ENCODE measurements at regions not wholly inside any gene's neighbourhood (a gene's known extent, or its start where the extent isn't known, plus 50 kb on each side); places are given as distances from the start of the nearest gene placed in this dataset.

DNA sequence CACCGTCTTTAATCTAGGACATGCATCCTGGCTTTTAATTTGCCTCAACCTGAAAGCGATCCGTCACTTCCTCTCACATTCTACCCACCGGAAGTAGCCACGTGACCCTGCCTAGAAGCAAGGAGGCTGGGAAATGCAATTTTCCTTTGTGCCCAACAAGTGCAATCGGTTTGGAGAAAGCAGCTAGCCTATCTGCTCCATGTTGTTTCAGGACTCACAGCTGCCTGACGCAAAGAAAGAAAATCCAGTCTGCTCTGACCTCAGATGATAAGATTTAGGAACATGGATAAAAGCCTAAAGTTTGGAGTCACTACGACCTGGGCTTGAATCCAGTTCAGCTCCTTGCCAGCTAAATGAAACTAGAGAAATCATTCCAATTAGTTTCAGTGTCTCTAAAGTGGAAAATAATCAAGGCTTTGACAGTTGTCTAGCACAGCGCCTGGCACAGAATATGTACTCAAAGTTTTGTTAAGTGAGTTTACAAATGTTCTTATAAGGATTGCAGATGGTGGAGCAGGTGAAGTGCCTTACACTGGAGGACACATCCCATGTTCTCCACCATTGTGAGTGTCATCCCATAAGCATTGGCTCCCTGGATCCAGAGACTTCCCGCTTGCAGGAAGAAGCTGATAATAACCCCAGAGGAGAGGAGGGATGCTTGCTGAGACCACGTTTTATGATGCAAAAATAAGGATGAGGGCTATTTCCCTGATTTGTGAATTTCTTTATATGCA is 553.7 kb downstream of the MN1 start:
- TF ChIP-seq POLR2A (IDR thresholded peaks at IDR 0.05) = no peak
- TF ChIP-seq, protein P1, sequence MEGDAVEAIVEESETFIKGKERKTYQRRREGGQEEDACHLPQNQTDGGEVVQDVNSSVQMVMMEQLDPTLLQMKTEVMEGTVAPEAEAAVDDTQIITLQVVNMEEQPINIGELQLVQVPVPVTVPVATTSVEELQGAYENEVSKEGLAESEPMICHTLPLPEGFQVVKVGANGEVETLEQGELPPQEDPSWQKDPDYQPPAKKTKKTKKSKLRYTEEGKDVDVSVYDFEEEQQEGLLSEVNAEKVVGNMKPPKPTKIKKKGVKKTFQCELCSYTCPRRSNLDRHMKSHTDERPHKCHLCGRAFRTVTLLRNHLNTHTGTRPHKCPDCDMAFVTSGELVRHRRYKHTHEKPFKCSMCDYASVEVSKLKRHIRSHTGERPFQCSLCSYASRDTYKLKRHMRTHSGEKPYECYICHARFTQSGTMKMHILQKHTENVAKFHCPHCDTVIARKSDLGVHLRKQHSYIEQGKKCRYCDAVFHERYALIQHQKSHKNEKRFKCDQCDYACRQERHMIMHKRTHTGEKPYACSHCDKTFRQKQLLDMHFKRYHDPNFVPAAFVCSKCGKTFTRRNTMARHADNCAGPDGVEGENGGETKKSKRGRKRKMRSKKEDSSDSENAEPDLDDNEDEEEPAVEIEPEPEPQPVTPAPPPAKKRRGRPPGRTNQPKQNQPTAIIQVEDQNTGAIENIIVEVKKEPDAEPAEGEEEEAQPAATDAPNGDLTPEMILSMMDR (IDR thresholded peaks at IDR 0.05) = no peak
- TF ChIP-seq POLR2AphosphoS5 (IDR thresholded peaks at IDR 0.05) = peak in 1 of 3 donors; percentile 38
- TF ChIP-seq EP300 (IDR thresholded peaks at IDR 0.05) = no peak
- H3K4me1 ChIP-seq = peaks cover 0 to 16% (median 10%) of the 10 kb centered on the region in 4 donors
- DNase-seq = peak in 1 of 2 donors; percentile 43
- no peaks in the 10 kb centered on the region for H3K27me3 ChIP-seq
- WGBS, 5 donors = 30 to 46% (median 33%) methylated on average over 11 of the region's 11 CpGs
- H3K36me3 ChIP-seq = no peaks in the 10 kb centered on the region
- intact Hi-C loops (cut with DNase I; ENCODE audit: low total_unique reads) = no loop called here
- H3K4me3 ChIP-seq = no peak overlapping the region
- H3K27ac ChIP-seq = peak overlapping the region in 4 of 5 donors; percentile 19 to 66 (median 52)
- peaks cover 0 to 3% (median 0%) of the 10 kb centered on the region in 4 donors for H3K9me3 ChIP-seq

DNA sequence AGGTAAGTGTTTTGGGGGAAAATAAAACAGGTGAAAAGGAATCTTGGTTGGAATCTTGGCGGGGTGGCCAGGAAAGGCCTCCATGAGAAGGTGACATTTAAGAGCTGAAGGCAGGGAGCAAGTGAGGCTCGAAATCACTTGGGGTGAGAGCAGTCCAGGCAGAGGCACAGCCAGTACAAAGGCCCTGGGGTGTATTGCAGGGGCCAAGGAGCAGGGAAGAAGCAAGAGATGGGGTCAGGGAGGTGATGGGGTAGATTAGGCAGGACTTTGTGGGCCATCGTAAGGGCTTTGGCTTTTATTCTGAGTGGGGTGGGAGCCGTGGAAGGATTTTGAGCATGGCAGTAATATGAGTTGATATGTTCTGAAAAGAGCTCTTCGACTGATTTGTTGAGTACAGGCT is 551.1 kb downstream of the MN1 start:
- Histone ChIP-seq H3K27ac (no peak overlapping the region), H3K4me1 (peaks cover 0 to 16% (median 7%) of the 10 kb centered on the region in 4 donors), H3K4me3 (no peak overlapping the region), H3K36me3 (no peaks in the 10 kb centered on the region), H3K9me3 (peaks cover 5 to 9% (median 8%) of the 10 kb centered on the region in 4 donors), H3K27me3 (no peaks in the 10 kb centered on the region)
- 74 to 92% (median 89%) methylated on average over 5 of the region's 5 CpGs for WGBS, 5 donors
- no peak for DNase-seq
- intact Hi-C loops (cut with DNase I; ENCODE audit: low total_unique reads) = no loop called here
- TF ChIP-seq EP300 (IDR thresholded peaks at IDR 0.05) (no peak), POLR2A (IDR thresholded peaks at IDR 0.05) (no peak), POLR2AphosphoS5 (IDR thresholded peaks at IDR 0.05) (no peak)
- TF ChIP-seq, protein P1 (IDR thresholded peaks at IDR 0.05) = no peak

DNA sequence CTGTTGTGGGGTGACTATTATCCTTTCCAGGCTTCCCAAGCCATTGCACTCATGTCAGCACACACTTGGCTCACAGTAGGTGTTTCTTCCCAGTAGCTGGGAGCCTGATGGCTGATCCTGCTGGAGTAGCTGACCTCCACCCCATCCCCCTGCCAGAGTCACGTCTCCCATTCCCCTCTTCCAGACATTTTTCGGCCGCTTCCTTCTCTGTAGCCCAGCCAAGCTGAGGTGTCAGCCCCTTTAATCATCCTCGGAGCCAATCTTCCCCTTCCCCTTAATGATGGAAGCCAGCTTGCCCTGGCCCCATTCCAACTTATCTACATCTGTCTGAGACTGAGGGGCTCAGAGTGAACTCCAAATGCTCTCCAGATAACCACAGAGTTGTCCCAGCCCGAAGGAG is 550.7 kb downstream of the MN1 start:
- Histone ChIP-seq H3K27me3 (no peaks in the 10 kb centered on the region), H3K36me3 (no peaks in the 10 kb centered on the region), H3K4me3 (no peak overlapping the region), H3K27ac (no peak overlapping the region), H3K9me3 (peaks cover 10 to 14% (median 13%) of the 10 kb centered on the region in 4 donors), H3K4me1 (peaks cover 0 to 16% (median 7%) of the 10 kb centered on the region in 4 donors)
- 77 to 88% (median 79%) methylated on average over 5 of the region's 5 CpGs for WGBS, 5 donors
- intact Hi-C loops (cut with DNase I; ENCODE audit: low total_unique reads) = no loop called here
- TF ChIP-seq POLR2A (IDR thresholded peaks at IDR 0.05) (no peak), POLR2AphosphoS5 (IDR thresholded peaks at IDR 0.05) (no peak), EP300 (IDR thresholded peaks at IDR 0.05) (no peak)
- TF ChIP-seq, protein P1 (IDR thresholded peaks at IDR 0.05) = no peak
- peak in 1 of 2 donors; percentile 38 for DNase-seq

DNA sequence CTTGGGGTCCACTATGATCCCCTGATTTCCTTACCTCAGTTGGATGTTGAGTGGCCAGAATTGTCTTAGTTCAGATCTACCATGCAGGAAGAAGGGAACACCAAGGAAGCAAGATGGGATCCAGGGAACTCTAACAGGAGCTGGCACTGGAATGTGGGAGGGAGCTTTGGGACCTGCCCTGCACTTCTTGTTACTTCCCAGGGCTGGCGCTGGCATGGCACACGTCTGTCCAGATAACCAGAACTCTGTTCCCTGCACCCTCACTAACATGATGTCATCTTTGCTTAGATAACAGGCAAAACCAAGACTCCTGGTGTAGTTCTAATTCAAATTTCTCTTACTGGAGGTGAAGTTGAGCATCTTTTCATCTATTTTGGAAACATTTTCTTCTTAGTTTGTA is 550.0 kb downstream of the MN1 start:
- no peaks in the 10 kb centered on the region for H3K27me3 ChIP-seq
- H3K4me1 ChIP-seq = peaks cover 0 to 16% (median 7%) of the 10 kb centered on the region in 4 donors
- intact Hi-C loops (cut with DNase I; ENCODE audit: low total_unique reads) = no loop called here
- peaks cover 11 to 19% (median 14%) of the 10 kb centered on the region in 4 donors for H3K9me3 ChIP-seq
- WGBS, 5 donors = 60 to 87% (median 70%) methylated on average over 2 of the region's 2 CpGs
- H3K27ac ChIP-seq = no peak overlapping the region
- no peak overlapping the region for H3K4me3 ChIP-seq
- no peaks in the 10 kb centered on the region for H3K36me3 ChIP-seq
- DNase-seq = no peak
- TF ChIP-seq POLR2AphosphoS5 (IDR thresholded peaks at IDR 0.05) (no peak), POLR2A (IDR thresholded peaks at IDR 0.05) (no peak), EP300 (IDR thresholded peaks at IDR 0.05) (no peak)
- TF ChIP-seq, protein P1 (IDR thresholded peaks at IDR 0.05) = no peak

Data from stomach (tissue), 8 donors.